Psoas muscle (tissue), 7 donors: ENCODE measurements at regions not wholly inside any gene's neighbourhood (a gene's known extent, or its start where the extent isn't known, plus 50 kb on each side); places are given as distances from the start of the nearest gene placed in this dataset.

ENCODE experiments used
- ATAC-seq, 4 donors: fragments of 200-7000 bp; cut with Tn5 transposase; one replicate each; pipeline ENCODE4 v1.9.1; 2020; ENCODE audit warnings: moderate library complexity in 3 of 4, mild to moderate bottlenecking in 2 of 4
- DNase-seq, 2 donors: peaks; one replicate each; pipeline ENCODE4 v3.0.0-alpha.2; 2020
- H3K27ac ChIP-seq: fragments of 200-600 bp; one replicate; pipeline ENCODE4 v1.8.0; 2022
- H3K27me3 ChIP-seq, 3 donors: fragments of 200-600 bp in 1 of 3; one replicate each; pipeline versions ENCODE4 v1.6.1 to v1.8.0; 2013 to 2022; ENCODE audit warnings: low read length in 2 of 3, mild to moderate bottlenecking in 2 of 3, moderate library complexity in 1 of 3; ENCODE audit not compliant: insufficient read depth in 3 of 3
- H3K36me3 ChIP-seq, 2 donors: fragments of 200-600 bp in 1 of 2; one replicate each; pipeline versions ENCODE4 v1.6.1 to v1.8.0; 2013 to 2022; ENCODE audit warnings: low read depth in 1 of 2, mild to moderate bottlenecking in 1 of 2, moderate library complexity in 1 of 2; ENCODE audit not compliant: insufficient read depth in 1 of 2
- H3K4me1 ChIP-seq: fragments of 200-600 bp; one replicate; pipeline ENCODE4 v1.8.0; 2022
- H3K4me3 ChIP-seq: fragments of 200-600 bp; one replicate; pipeline ENCODE4 v1.8.0; 2022; ENCODE audit warnings: mild to moderate bottlenecking
- H3K9me3 ChIP-seq: fragments of 200-600 bp; one replicate; pipeline ENCODE4 v1.8.0; 2022
- CTCF ChIP-seq: fragments of 200-600 bp; IDR thresholded peaks from one replicate; pipeline ENCODE4 v1.8.0; 2022; ENCODE audit warnings: antibody characterized with exemption
- WGBS, 3 donors: extraction: QIAGEN DNeasy Blood & Tissue Kit; methylation state at CpG; one replicate each; pipeline versions ENCODE4 v1.1.6 to v1.1.7; 2013; 5-methylcytosine and 5-hydroxymethylcytosine counted together
- intact Hi-C, 2 donors: fragments of 100-400 bp; cut with DNase I; formaldehyde crosslinking; loops; one replicate each; pipeline versions ENCODE4 v1.11.0 to v1.14.2; 2022
- donor health status: healthy with polysubstance abuse.
- donor health status: DM: no; HTN: no; CAD: no; lungs with moderate emphysema.
- donor health status: Bipolar disorder and iron deficiency.
- donor health status: healthy.
- donor health status: DM: yes; HTN: yes; CAD: no.
- donor health status: DM: no; HTN: no; CAD: no.
- donor health status: DM: yes; HTN: yes; CAD: no.

- peaks cover 0 to 2% (median 0%) of the 10 kb centered on the region in 3 donors for H3K27me3 ChIP-seq
- H3K27ac ChIP-seq: no peak overlapping the region
- 57 to 81% (median 73%) methylated on average over 4 of the region's 4 CpGs for WGBS, 3 donors
- DNase-seq (no peak), ATAC-seq (no peak)
- no peak for TF ChIP-seq CTCF
- H3K36me3 ChIP-seq: no peaks in the 10 kb centered on the region
- no peak overlapping the region for H3K4me3 ChIP-seq
- intact Hi-C loops: no loop called here
- no peaks in the 10 kb centered on the region for H3K9me3 ChIP-seq
- no peaks in the 10 kb centered on the region for H3K4me1 ChIP-seq
Observed at GRCh38 chr3:182067423-182067822, 355.7 kb downstream of the SOX2 start.

- Histone ChIP-seq H3K27ac (no peak overlapping the region), H3K27me3 (no peaks in the 10 kb centered on the region), H3K4me3 (no peak overlapping the region), H3K4me1 (no peaks in the 10 kb centered on the region), H3K9me3 (no peaks in the 10 kb centered on the region), H3K36me3 (no peaks in the 10 kb centered on the region)
- intact Hi-C loops: no loop called here
- no peak for TF ChIP-seq CTCF
- no peak for DNase-seq
- no peak for ATAC-seq
- WGBS, 3 donors: 50 to 60% (median 52%) methylated on average over 3 of the region's 3 CpGs
Observed at GRCh38 chr3:182078316-182078715, 366.6 kb downstream of the SOX2 start.

GRCh38 chr3:182078929-182079328 lies 367.2 kb downstream of the SOX2 start:
- intact Hi-C loops: no loop called here
- TF ChIP-seq CTCF: no peak
- Histone ChIP-seq H3K27ac (no peak overlapping the region), H3K4me3 (no peak overlapping the region), H3K27me3 (no peaks in the 10 kb centered on the region), H3K4me1 (no peaks in the 10 kb centered on the region), H3K36me3 (no peaks in the 10 kb centered on the region), H3K9me3 (no peaks in the 10 kb centered on the region)
- 71 to 75% (median 73%) methylated on average over 5 of the region's 5 CpGs for WGBS, 3 donors
- no peak for ATAC-seq
- no peak for DNase-seq

GRCh38 chr3:182081096-182081495 lies 369.4 kb downstream of the SOX2 start:
- no peaks in the 10 kb centered on the region for H3K27me3 ChIP-seq
- no peak overlapping the region for H3K4me3 ChIP-seq
- WGBS, 3 donors: 60 to 65% (median 65%) methylated on average over 4 of the region's 4 CpGs
- no peak for TF ChIP-seq CTCF
- no peaks in the 10 kb centered on the region for H3K9me3 ChIP-seq
- no peaks in the 10 kb centered on the region for H3K4me1 ChIP-seq
- H3K36me3 ChIP-seq: no peaks in the 10 kb centered on the region
- DNase-seq (no peak), ATAC-seq (no peak)
- no peak overlapping the region for H3K27ac ChIP-seq
- intact Hi-C loops: no loop called here

GRCh38 chr3:182083112-182083511 lies 371.4 kb downstream of the SOX2 start:
- Histone ChIP-seq H3K9me3 (no peaks in the 10 kb centered on the region), H3K27me3 (no peaks in the 10 kb centered on the region), H3K27ac (no peak overlapping the region), H3K36me3 (no peaks in the 10 kb centered on the region), H3K4me1 (no peaks in the 10 kb centered on the region), H3K4me3 (no peak overlapping the region)
- DNase-seq: no peak
- 43 to 58% (median 48%) methylated on average over 2 of the region's 2 CpGs for WGBS, 3 donors
- ATAC-seq: no peak
- TF ChIP-seq CTCF: no peak
- intact Hi-C loops: no loop called here
